ENCODE measurements at regions not wholly inside any gene's neighbourhood (a gene's known extent, or its start where the extent isn't known, plus 50 kb on each side); places are given as distances from the start of the nearest gene placed in this dataset.

- no peak for TF ChIP-seq RAD21 (IDR thresholded peaks at IDR 0.05; ENCODE audit: low read depth)
- TF ChIP-seq FOXM1 (IDR thresholded peaks at IDR 0.05; ENCODE audit: borderline replicate concordance, low read depth): no peak
- TF ChIP-seq EP300 (IDR thresholded peaks at IDR 0.05; ENCODE audit: borderline replicate concordance): no peak
- TF ChIP-seq EGR1 (IDR thresholded peaks at IDR 0.05): no peak
- no peak for TF ChIP-seq TCF12 (IDR thresholded peaks at IDR 0.05; ENCODE audit: low read depth)
These were observed 51.2 kb upstream of the ROCK1 start for GRCh38 chr18:21162786-21163185.

All from Ishikawa (cell line).